ENCODE measurements at regions not wholly inside any gene's neighbourhood (a gene's known extent, or its start where the extent isn't known, plus 50 kb on each side); places are given as distances from the start of the nearest gene placed in this dataset.

DNA sequence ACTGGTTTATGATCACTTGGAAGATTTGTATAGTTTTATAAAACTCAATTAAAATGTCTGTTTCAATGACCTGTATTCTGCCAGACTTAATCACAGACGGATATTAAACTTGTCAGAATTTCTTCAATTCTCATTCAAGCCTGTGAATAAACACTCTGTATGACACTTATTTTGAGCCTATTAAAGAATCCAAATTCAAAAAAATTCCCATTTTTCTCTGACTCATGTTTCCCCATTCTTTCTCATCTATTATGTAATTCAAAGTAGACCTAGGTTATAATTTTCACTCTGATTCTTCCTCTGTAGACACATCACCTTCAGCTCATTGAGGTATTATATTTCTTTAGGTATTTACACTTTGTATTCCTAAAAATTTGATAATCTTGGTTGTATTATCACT lies 166.1 kb downstream of the TMA16 start:
- Mint-ChIP-seq H3K27me3 (no peaks in the 10 kb centered on the region), H3K27ac (peak overlapping the region; percentile 97), H3K36me3 (peaks cover 3% of the 10 kb centered on the region), H3K4me1 (peaks cover 48% of the 10 kb centered on the region), H3K9me3 (peaks cover 5% of the 10 kb centered on the region), H3K4me3 (no peak overlapping the region)
- ATAC-seq, result no peak

- Mint-ChIP-seq H3K9me3 (peaks cover 2% of the 10 kb centered on the region), H3K36me3 (no peaks in the 10 kb centered on the region), H3K27ac (peak overlapping the region; percentile 97), H3K27me3 (no peaks in the 10 kb centered on the region), H3K4me3 (peak overlapping the region; percentile 74), H3K4me1 (peaks cover 57% of the 10 kb centered on the region)
- ATAC-seq, result peak; percentile 81
These were observed 168.3 kb downstream of the TMA16 start for GRCh38 chr4:163662768-163663167.

GRCh38 chr4:163663454-163664225 lies 169.2 kb downstream of the TMA16 start:
- Mint-ChIP-seq H3K27ac (peak overlapping the region; percentile 97), H3K4me3 (peak overlapping the region; percentile 73), H3K36me3 (no peaks in the 10 kb centered on the region), H3K9me3 (peaks cover 2% of the 10 kb centered on the region), H3K27me3 (no peaks in the 10 kb centered on the region), H3K4me1 (peaks cover 65% of the 10 kb centered on the region)
- ATAC-seq, result peak; percentile 90

GRCh38 chr4:163665101-163665500 lies 170.6 kb downstream of the TMA16 start:
- H3K27ac Mint-ChIP-seq, result peak overlapping the region; percentile 92
- ATAC-seq, result no peak
- peaks cover under 1% of the 10 kb centered on the region for H3K9me3 Mint-ChIP-seq
- no peaks in the 10 kb centered on the region for H3K27me3 Mint-ChIP-seq
- H3K4me3 Mint-ChIP-seq, result peak overlapping the region; percentile 47
- H3K4me1 Mint-ChIP-seq, result peaks cover 73% of the 10 kb centered on the region
- no peaks in the 10 kb centered on the region for H3K36me3 Mint-ChIP-seq

DNA sequence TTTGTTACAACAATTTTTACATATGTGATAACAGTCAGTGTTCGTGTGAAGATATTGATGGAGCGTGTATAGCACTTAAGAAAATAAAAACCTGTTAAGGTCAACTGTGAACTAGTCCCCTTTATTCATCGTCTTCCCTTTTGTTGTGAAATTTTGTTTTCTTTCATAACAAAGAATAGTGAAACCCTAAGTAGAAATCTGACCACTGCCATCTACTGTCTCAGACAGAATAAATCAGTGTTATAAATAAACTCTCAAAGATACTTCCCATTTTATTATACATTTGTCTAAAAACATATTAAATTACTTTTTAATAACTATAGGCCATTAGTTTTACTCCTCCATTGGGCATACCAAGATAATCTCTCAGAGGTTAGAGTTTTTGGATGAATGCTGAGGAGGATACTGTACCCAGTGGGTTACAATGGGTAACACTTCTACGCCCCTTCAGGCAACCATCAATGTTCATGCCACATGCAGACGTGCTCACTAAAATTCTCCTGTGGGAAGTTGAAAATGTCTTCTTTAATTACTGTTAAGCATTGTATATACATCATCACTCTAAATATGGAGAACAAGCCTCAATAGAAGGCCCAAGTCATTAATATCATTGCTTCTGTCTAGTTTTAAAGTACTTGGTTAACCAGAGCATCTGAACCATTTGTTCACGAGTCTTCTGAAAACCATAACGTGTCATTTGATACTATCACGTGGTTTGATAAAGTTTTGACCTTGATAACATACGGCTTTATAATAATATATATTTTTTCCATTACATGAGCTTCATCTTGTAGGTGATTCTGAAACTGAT lies 171.2 kb downstream of the TMA16 start:
- Mint-ChIP-seq H3K4me3 (peak overlapping the region; percentile 47), H3K27me3 (no peaks in the 10 kb centered on the region), H3K36me3 (no peaks in the 10 kb centered on the region), H3K9me3 (no peaks in the 10 kb centered on the region), H3K27ac (peak overlapping the region; percentile 92), H3K4me1 (peaks cover 79% of the 10 kb centered on the region)
- peak; percentile 28 for ATAC-seq

- Mint-ChIP-seq H3K4me3 (peak overlapping the region; percentile 41), H3K4me1 (peaks cover 79% of the 10 kb centered on the region), H3K36me3 (no peaks in the 10 kb centered on the region), H3K27ac (peak overlapping the region; percentile 92), H3K9me3 (no peaks in the 10 kb centered on the region), H3K27me3 (no peaks in the 10 kb centered on the region)
- no peak for ATAC-seq
These were observed 171.9 kb downstream of the TMA16 start for GRCh38 chr4:163666332-163666873.

DNA sequence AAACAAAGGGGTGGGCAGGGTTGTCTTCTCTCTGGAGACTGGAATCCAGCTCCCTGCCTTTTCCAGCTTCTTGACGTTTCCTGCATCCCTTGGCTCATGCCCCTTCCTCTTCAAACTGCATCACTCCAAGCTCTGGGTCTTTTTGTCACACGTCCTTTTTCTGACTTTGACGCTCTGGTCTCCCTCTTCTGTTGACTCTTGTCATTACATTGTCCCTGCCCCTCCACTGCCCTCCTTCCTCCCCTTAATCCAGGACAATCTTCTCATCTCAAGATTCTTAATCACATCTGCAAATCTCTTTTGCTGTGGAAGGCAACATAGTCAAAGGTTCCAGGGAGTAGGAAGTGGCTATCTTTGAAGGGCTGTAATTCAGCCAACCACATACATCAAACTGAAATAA lies 178.3 kb downstream of the TMA16 start:
- peaks cover 4% of the 10 kb centered on the region for H3K9me3 Mint-ChIP-seq
- peak overlapping the region; percentile 38 for H3K27ac Mint-ChIP-seq
- peaks cover 46% of the 10 kb centered on the region for H3K4me1 Mint-ChIP-seq
- ATAC-seq, result no peak
- peaks cover 6% of the 10 kb centered on the region for H3K36me3 Mint-ChIP-seq
- H3K4me3 Mint-ChIP-seq, result no peak overlapping the region
- no peaks in the 10 kb centered on the region for H3K27me3 Mint-ChIP-seq

DNA sequence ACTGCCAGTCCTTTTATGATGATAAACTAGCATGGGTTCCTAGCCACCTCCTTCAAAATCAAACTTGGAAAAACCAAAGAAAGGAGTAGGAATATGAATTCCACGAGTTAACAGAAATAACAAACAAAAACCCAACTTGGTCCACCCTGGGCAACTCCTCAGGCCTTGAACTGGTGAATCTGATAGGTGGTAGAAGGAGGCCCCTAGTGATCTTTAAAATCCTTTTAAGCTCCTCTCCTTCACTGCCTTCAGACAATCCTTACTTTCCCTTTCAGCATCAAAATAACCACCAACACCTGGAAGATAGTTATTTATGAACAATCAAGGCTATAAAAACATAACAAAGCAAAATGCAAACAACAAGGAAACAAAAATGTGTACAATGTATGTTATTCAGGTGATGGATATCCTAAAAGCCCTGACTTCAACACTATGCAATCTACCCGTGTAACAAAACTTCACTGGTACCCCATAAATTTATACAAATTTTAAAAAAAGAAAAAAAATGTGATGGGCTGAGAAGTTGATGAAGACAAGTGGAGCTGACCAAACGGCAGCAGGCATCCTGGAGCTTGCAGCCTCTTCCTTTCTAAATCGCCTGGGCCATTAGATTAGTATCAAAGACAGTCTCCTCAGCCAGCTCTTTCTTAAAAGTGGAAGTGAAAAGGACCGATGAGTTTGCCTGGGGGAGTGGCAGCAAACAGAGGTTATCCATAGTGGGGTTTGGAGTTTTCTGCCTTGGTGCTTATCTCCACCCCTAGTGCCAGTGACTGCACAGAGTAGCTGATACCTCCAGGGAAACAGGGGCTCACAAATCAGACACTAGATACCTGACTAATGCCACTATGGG lies 179.6 kb downstream of the TMA16 start:
- Mint-ChIP-seq H3K9me3 (peaks cover 4% of the 10 kb centered on the region), H3K27ac (peak overlapping the region; percentile 83), H3K4me3 (peak overlapping the region; percentile 54), H3K36me3 (peaks cover 6% of the 10 kb centered on the region), H3K27me3 (no peaks in the 10 kb centered on the region), H3K4me1 (peaks cover 34% of the 10 kb centered on the region)
- peak; percentile 64 for ATAC-seq

DNA sequence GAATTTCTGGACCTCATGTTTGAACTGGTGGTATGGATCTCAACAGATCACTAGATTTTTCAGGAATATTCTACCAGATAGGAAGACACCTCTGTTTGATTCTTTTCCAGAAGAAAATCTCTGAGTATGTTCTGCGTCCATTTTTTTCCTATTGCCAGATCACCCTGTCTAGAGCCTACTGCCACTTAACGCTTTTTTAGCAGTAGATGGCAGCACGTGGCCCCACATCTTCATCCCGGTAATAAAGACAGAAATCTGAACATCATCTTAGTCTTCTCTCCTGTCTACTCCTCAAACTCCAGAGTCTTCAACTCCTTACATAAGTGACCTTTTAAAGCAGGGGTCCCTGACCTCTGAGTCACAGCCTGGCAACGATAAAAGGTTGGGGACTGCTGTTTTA lies 184.7 kb downstream of the TMA16 start:
- ATAC-seq, result peak; percentile 41
- Mint-ChIP-seq H3K36me3 (no peaks in the 10 kb centered on the region), H3K4me1 (peaks cover 27% of the 10 kb centered on the region), H3K27me3 (no peaks in the 10 kb centered on the region), H3K27ac (peak overlapping the region; percentile 55), H3K9me3 (no peaks in the 10 kb centered on the region), H3K4me3 (no peak overlapping the region)

GRCh38 chr4:163680386-163681098 lies 186.1 kb downstream of the TMA16 start:
- no peaks in the 10 kb centered on the region for H3K36me3 Mint-ChIP-seq
- no peak overlapping the region for H3K4me3 Mint-ChIP-seq
- no peaks in the 10 kb centered on the region for H3K9me3 Mint-ChIP-seq
- peak overlapping the region; percentile 55 for H3K27ac Mint-ChIP-seq
- H3K27me3 Mint-ChIP-seq, result no peaks in the 10 kb centered on the region
- no peak for ATAC-seq
- H3K4me1 Mint-ChIP-seq, result peaks cover 23% of the 10 kb centered on the region

DNA sequence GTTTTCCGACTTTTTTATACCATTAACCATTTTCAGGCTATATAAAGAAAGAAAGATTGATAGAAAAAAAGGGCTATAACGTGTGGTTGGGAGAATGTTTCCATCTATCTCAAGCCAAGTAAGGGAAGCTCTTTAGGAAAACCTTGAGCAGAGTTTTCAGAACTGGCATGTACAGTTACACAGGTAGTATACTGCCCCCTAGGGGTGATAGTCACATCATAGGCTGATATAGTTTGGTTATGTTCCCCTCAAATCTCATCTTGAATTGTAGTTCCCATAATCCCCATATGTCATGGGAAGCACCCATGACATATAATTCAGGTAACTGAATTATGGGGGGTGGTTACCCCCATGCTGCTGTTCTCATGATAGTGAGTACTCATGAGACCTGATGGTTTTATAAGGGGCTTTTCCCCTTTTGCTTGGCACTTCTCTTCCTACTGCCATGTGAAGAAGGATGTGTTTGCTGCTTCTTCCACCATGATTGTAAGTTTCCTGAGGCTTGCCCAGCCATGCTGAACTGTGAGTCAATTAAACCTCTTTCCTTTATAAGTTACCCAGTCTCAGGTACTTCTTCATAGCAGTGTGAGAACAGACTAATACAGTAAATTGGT lies 186.8 kb downstream of the TMA16 start:
- Mint-ChIP-seq H3K4me3 (no peak overlapping the region), H3K27me3 (no peaks in the 10 kb centered on the region), H3K9me3 (no peaks in the 10 kb centered on the region), H3K36me3 (no peaks in the 10 kb centered on the region), H3K4me1 (peaks cover 23% of the 10 kb centered on the region), H3K27ac (peak overlapping the region; percentile 71)
- peak; percentile 64 for ATAC-seq

- Mint-ChIP-seq H3K27me3 (no peaks in the 10 kb centered on the region), H3K9me3 (no peaks in the 10 kb centered on the region), H3K27ac (no peak overlapping the region), H3K36me3 (no peaks in the 10 kb centered on the region), H3K4me1 (no peaks in the 10 kb centered on the region), H3K4me3 (no peak overlapping the region)
- ATAC-seq, result no peak
These were observed 194.4 kb downstream of the TMA16 start for GRCh38 chr4:163688856-163689255.

GRCh38 chr4:163693211-163693610 lies 198.7 kb downstream of the TMA16 start:
- Mint-ChIP-seq H3K27me3 (peaks cover 7% of the 10 kb centered on the region), H3K9me3 (peaks cover 4% of the 10 kb centered on the region), H3K27ac (no peak overlapping the region), H3K4me1 (no peaks in the 10 kb centered on the region), H3K4me3 (no peak overlapping the region), H3K36me3 (peaks cover 5% of the 10 kb centered on the region)
- no peak for ATAC-seq

- Mint-ChIP-seq H3K36me3 (peaks cover 5% of the 10 kb centered on the region), H3K27me3 (peaks cover 7% of the 10 kb centered on the region), H3K9me3 (peaks cover 4% of the 10 kb centered on the region), H3K4me3 (no peak overlapping the region), H3K27ac (no peak overlapping the region), H3K4me1 (no peaks in the 10 kb centered on the region)
- no peak for ATAC-seq
These were observed 199.3 kb downstream of the TMA16 start for GRCh38 chr4:163693776-163694175.

Measured in stimulated activated memory B cell treated with anti-CD40 and anti-IgM and Interleukin-4, amounts not matched to agents 10 μg/mL and 1 μg/mL and 100 μg/mL, for 72 hours (primary cell).